Nephron progenitor cell (in vitro differentiated cells): ENCODE measurements at regions not wholly inside any gene's neighbourhood (a gene's known extent, or its start where the extent isn't known, plus 50 kb on each side); places are given as distances from the start of the nearest gene placed in this dataset.

Source experiments
- DNase-seq: peaks from one replicate; pipeline ENCODE4 v3.0.0; 2021
- H3K27ac Mint-ChIP-seq: 2 replicates; pipeline ENCODE4 v1.8.0; 2021; ENCODE audit warnings: mild to moderate bottlenecking, moderate library complexity, mixed read lengths
- H3K27me3 Mint-ChIP-seq: 2 replicates; pipeline ENCODE4 v1.8.0; 2021; ENCODE audit warnings: mild to moderate bottlenecking, low read depth, mixed read lengths; ENCODE audit not compliant: poor library complexity
- H3K36me3 Mint-ChIP-seq: 2 replicates; pipeline ENCODE4 v1.8.0; 2021; ENCODE audit warnings: low read depth, mixed read lengths
- H3K4me1 Mint-ChIP-seq: 2 replicates; pipeline ENCODE4 v1.8.0; 2021; ENCODE audit warnings: mixed read lengths
- H3K4me3 Mint-ChIP-seq: 2 replicates; pipeline ENCODE4 v1.8.0; 2021; ENCODE audit warnings: mild to moderate bottlenecking, moderate library complexity, mixed read lengths
- H3K9me3 Mint-ChIP-seq: 2 replicates; pipeline ENCODE4 v1.8.0; 2021; ENCODE audit warnings: mild to moderate bottlenecking, moderate library complexity, mixed read lengths
- TF ChIP-seq, protein P1 (sequence below): fragments of 200-600 bp; sonication (generic); IDR thresholded peaks from 2 replicates; pipeline ENCODE4 v1.5.0; 2021; ENCODE audit warnings: antibody characterized with exemption

DNA sequence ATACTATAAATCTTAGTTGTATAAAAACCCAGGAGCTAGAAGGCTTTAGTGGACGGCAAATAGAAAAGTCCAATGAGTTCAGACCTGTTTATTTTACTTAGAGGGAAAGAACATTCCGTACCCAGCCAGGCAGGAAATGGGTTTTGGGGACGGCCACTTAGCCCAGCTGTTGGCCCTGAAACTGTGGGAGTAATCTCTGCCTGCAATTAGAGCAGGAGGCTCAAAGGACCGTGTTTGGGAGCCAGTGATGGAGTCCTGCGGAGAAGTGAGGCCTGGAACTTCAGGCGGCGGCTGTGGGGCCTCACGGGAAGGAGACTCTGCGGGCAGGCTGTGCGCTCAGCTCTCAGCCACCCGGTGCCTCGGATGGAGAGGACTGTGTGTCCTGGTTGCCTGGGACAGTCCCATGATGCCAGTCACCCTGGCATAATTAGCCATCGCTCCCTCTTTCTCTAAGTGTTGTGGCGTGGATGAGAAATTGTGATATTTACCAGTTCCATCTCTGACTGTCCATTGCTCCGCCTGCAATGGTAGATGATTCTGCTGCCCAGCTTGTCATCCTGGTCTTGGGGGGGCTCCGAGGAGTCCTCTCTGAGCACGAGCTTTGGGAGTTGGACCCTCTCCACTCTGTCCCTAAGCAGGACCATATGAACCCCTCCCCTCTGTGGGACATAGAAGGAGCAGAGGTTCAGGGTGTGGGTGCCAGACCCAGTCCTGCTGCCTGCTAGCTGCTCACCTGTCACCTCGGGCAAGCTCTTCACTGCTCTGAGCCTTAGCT, 530.3 kb downstream of the TBC1D22A start:
- no peak for DNase-seq
- Mint-ChIP-seq H3K27me3 (peaks cover 3% of the 10 kb centered on the region), H3K36me3 (peaks cover 8% of the 10 kb centered on the region), H3K4me1 (no peaks in the 10 kb centered on the region), H3K4me3 (no peak overlapping the region), H3K9me3 (peaks cover 94% of the 10 kb centered on the region), H3K27ac (no peak overlapping the region)
- TF ChIP-seq, protein P1, sequence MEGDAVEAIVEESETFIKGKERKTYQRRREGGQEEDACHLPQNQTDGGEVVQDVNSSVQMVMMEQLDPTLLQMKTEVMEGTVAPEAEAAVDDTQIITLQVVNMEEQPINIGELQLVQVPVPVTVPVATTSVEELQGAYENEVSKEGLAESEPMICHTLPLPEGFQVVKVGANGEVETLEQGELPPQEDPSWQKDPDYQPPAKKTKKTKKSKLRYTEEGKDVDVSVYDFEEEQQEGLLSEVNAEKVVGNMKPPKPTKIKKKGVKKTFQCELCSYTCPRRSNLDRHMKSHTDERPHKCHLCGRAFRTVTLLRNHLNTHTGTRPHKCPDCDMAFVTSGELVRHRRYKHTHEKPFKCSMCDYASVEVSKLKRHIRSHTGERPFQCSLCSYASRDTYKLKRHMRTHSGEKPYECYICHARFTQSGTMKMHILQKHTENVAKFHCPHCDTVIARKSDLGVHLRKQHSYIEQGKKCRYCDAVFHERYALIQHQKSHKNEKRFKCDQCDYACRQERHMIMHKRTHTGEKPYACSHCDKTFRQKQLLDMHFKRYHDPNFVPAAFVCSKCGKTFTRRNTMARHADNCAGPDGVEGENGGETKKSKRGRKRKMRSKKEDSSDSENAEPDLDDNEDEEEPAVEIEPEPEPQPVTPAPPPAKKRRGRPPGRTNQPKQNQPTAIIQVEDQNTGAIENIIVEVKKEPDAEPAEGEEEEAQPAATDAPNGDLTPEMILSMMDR: no peak

DNA sequence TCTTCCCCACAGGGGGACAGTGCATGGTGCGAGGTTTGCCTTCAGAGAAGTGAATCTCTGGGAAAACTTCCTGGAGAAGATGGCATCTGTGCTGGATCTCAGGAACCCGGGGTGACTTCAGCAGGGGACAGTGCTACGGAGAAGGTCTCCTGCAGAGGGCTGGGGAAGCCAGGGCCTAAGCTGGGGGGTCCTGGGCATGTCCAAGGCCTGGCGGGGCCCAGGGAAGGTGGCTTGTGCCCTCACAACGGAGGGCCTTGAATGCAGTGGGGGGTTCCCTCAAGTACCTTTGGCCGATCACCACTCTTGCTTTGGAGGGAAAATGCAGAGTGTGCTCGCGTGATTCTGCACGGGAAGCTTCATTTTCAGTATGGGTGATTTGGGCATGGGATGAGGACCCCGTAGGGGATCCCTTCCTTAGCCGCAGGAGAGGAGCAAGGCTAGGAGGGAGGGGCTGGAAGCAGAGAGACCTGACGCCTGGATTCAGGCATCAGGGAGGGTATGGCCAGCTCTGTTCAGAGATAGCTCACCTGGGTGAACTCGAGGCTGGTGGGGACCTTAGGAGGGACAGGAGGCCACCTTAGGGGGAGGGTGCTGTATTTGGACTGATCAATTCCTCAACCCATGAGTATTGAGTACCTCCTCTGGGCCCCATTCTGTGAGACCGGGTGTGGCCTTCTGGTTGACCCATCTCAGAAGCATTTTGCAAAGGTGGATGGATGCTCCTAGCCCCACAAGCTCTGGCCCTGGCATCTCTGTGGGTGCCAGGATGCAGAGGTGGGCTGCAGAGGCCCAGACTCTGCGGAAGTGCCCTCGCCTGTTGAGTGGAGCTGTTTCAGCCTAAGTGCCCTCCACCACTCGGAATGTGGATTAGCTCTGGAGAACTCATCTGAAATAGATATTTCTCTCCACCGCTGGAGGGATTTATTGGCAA, 529.4 kb downstream of the TBC1D22A start:
- peaks cover 95% of the 10 kb centered on the region for H3K9me3 Mint-ChIP-seq
- DNase-seq: no peak
- no peak overlapping the region for H3K27ac Mint-ChIP-seq
- H3K4me1 Mint-ChIP-seq: no peaks in the 10 kb centered on the region
- TF ChIP-seq, protein P1: no peak
- H3K36me3 Mint-ChIP-seq: peaks cover 8% of the 10 kb centered on the region
- no peak overlapping the region for H3K4me3 Mint-ChIP-seq
- H3K27me3 Mint-ChIP-seq: peaks cover 3% of the 10 kb centered on the region

DNA sequence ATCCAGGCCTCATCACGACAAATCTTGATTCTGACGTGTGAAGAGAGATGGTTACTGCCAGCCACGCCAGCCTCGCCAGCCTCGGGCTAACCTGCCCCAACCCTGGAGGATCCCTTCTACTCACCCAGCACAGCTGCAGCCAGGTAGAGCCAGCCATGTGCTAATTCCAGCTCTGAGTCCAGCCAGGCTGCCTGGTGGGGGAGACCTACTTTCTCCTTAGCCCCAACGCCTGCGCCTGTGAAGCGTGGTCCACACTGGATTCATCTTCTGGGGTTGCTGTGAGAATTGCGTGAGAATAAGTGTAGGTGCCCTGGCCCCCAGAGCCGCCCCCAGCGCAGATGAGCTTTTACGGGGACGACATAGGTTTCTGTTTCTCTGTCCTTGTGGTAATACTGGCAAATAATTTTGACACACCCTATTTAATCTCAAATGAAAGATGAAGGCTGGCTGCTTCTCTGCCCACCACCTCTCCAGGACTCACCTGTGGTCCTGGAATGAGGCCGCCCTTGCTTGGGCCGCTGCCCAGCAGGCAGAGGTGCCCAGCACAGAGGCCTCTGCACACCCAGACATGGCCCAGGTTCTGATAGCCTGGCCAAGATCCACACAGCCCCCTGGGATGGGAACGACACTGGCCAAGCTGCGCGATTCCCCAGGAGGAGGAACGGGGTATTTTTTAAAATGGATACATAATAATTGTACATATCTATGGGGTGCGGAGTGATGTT, 528.4 kb downstream of the TBC1D22A start:
- Mint-ChIP-seq H3K4me3 (no peak overlapping the region), H3K36me3 (no peaks in the 10 kb centered on the region), H3K27me3 (peaks cover 3% of the 10 kb centered on the region), H3K9me3 (peaks cover 95% of the 10 kb centered on the region), H3K4me1 (no peaks in the 10 kb centered on the region), H3K27ac (no peak overlapping the region)
- TF ChIP-seq, protein P1: no peak
- no peak for DNase-seq

DNA sequence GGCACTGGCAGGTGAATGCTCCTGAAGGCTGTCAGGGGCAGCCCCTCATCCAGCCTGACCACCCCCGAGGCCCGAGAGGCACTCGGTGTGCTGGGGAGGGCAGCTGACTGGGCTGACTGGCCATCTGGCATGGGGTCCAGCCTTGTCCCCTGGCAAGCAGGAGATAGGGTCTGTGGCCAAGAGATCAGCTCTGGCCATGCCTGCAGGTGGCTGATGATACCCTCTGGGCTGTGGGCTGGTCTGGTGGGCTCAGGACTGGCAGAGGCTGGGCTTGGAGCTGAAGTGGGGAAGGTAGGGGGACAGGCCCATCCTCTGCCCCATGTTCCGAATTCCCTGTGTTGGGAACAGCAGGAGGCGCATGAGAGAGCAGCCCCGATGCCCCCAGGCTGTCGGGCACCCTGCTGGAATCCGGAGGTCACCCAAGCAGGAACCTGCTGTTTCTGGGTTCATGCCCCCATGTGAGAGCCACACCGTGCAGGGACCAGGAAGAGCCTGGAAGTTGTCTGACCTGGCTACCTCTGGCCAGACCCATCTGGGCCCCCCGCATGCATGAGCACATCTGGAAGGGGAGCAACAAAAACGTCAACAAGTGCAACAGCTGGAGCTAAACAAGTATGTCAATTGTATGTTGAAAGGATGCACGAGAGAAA, 527.0 kb downstream of the TBC1D22A start:
- no peak overlapping the region for H3K4me3 Mint-ChIP-seq
- TF ChIP-seq, protein P1: no peak
- peaks cover 95% of the 10 kb centered on the region for H3K9me3 Mint-ChIP-seq

GRCh38 chr22:47288680-47289079, 526.2 kb downstream of the TBC1D22A start:
- no peak for DNase-seq
- TF ChIP-seq, protein P1: no peak
- H3K27me3 Mint-ChIP-seq: peaks cover 3% of the 10 kb centered on the region
- H3K4me1 Mint-ChIP-seq: no peaks in the 10 kb centered on the region
- no peak overlapping the region for H3K4me3 Mint-ChIP-seq
- H3K27ac Mint-ChIP-seq: no peak overlapping the region
- H3K9me3 Mint-ChIP-seq: peaks cover 95% of the 10 kb centered on the region
- H3K36me3 Mint-ChIP-seq: no peaks in the 10 kb centered on the region

More for the DNA sequence above, 527.0 kb downstream of the TBC1D22A start:
- Mint-ChIP-seq H3K27me3 (peaks cover 3% of the 10 kb centered on the region), H3K36me3 (no peaks in the 10 kb centered on the region), H3K27ac (no peak overlapping the region), H3K4me1 (no peaks in the 10 kb centered on the region)
- no peak for DNase-seq
